ENCODE measurements at regions not wholly inside any gene's neighbourhood (a gene's known extent, or its start where the extent isn't known, plus 50 kb on each side); places are given as distances from the start of the nearest gene placed in this dataset.

DNA sequence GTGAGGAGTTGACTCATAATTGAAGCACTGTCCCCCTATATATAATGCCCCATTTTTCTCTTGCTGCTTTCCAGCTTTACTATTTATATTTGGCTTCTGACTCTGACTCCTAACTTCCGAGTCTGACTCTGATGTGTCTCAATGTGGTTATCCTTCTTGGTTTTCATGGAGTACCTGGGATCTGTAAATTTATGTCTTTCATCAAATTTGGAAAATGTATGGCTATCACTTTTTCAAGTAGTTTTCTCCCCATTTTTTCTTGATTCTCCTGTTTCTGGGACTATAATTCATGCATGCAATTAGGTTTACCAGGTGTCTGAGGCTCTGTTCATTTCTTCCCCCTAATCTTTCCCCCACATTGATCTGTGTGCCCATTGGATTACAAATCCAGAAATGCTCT, 156.8 kb upstream of the SFRP2 start:
- no peak for DNase-seq
- no peaks in the 10 kb centered on the region for H3K79me2 ChIP-seq (ENCODE audit: low read length)
- H3K36me3 ChIP-seq (ENCODE audit: insufficient read depth, low read length): no peaks in the 10 kb centered on the region
- H3K4me3 ChIP-seq (ENCODE audit: low read length): no peak overlapping the region
- H4K20me1 ChIP-seq (ENCODE audit: insufficient read depth, low read depth, low read length): no peaks in the 10 kb centered on the region
- H3K27ac ChIP-seq (ENCODE audit: low read length): no peak overlapping the region
- no peaks in the 10 kb centered on the region for H3K4me1 ChIP-seq (ENCODE audit: low read length)
- H3K4me2 ChIP-seq (ENCODE audit: low read depth, low read length, poor library complexity, severe bottlenecking): no peak overlapping the region
- H3K9ac ChIP-seq (ENCODE audit: low read length): no peak overlapping the region
- no peaks in the 10 kb centered on the region; the same call in 1 of the 2 replicates for H3K27me3 ChIP-seq (ENCODE audit: low read length)
- H3K9me2 ChIP-seq (replicated peaks; ENCODE audit: insufficient read depth, low read length): no peaks in the 10 kb centered on the region
- no peak overlapping the region for H2AFZ ChIP-seq (ENCODE audit: low read length)
- no peaks in the 10 kb centered on the region for H3K9me3 ChIP-seq (ENCODE audit: low read length)

DNA sequence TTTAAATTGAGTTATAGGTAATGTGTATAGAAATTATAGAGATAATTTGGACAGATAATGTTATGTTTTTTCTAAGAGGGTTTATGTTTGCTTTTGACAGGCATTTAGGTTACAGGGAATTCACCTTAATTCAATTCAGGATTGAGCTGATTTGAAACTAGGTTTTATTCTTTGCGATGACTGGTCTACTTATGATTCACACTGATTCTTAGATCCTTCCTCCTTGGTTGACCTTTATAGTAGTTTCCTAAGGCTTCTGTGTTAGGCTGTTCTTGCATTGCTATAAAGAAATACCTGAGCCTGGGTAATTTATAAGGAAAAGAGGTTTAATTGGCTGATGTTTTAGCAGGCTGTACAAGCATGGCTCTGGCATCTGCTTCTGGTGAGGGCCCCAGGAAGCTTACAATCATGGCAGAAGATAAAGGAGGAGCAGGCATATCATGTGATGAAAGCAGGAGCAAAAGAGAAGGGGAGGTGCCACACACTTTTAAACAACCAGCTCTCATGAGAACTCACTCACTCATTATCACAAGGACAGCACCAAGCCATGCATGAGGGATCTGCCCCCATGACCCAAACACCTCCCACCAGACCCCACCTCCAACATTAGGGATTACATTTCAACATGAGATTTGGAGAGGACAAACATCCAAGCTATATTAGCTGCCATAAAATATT, 155.0 kb upstream of the SFRP2 start:
- no peak overlapping the region for H3K9ac ChIP-seq (ENCODE audit: low read length)
- H3K4me1 ChIP-seq (ENCODE audit: low read length): no peaks in the 10 kb centered on the region
- no peak overlapping the region for H3K4me3 ChIP-seq (ENCODE audit: low read length)
- H4K20me1 ChIP-seq (ENCODE audit: insufficient read depth, low read depth, low read length): no peaks in the 10 kb centered on the region
- H3K27me3 ChIP-seq (ENCODE audit: low read length): no peaks in the 10 kb centered on the region; the same call in 1 of the 2 replicates
- H3K36me3 ChIP-seq (ENCODE audit: insufficient read depth, low read length): no peaks in the 10 kb centered on the region
- no peaks in the 10 kb centered on the region for H3K9me3 ChIP-seq (ENCODE audit: low read length)
- no peak overlapping the region for H3K4me2 ChIP-seq (ENCODE audit: low read depth, low read length, poor library complexity, severe bottlenecking)
- H3K9me2 ChIP-seq (replicated peaks; ENCODE audit: insufficient read depth, low read length): no peaks in the 10 kb centered on the region
- H3K27ac ChIP-seq (ENCODE audit: low read length): no peak overlapping the region
- no peak for DNase-seq
- no peaks in the 10 kb centered on the region for H3K79me2 ChIP-seq (ENCODE audit: low read length)
- no peak overlapping the region for H2AFZ ChIP-seq (ENCODE audit: low read length)

DNA sequence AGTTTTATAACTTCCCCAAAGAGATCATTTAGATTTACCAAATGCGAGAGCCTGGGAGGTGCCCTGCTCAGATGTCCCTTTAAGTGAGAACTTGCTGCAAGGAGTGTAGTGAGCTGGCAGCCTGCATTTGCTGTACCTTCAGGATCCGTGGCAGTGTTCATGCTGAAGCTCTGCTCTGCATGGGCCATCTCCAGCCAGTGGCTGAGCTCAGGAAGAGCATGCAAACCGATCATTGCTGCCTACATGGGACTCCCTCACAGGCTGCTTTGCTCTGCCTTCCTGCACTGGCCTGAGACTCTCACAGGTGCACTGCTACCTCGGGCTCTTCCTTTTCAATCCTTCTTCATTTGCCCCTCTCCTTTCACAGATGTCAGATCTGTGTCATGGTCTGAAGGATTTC, 152.0 kb upstream of the SFRP2 start:
- Histone ChIP-seq H3K4me1 (ENCODE audit: low read length) (no peaks in the 10 kb centered on the region), H3K27ac (ENCODE audit: low read length) (no peak overlapping the region), H3K9ac (ENCODE audit: low read length) (no peak overlapping the region), H3K36me3 (ENCODE audit: insufficient read depth, low read length) (no peaks in the 10 kb centered on the region), H3K79me2 (ENCODE audit: low read length) (no peaks in the 10 kb centered on the region), H3K4me3 (ENCODE audit: low read length) (no peak overlapping the region), H3K4me2 (ENCODE audit: low read depth, low read length, poor library complexity, severe bottlenecking) (no peak overlapping the region), H2AFZ (ENCODE audit: low read length) (no peak overlapping the region), H3K9me2 (replicated peaks; ENCODE audit: insufficient read depth, low read length) (no peaks in the 10 kb centered on the region), H3K9me3 (ENCODE audit: low read length) (no peaks in the 10 kb centered on the region), H4K20me1 (ENCODE audit: insufficient read depth, low read depth, low read length) (no peaks in the 10 kb centered on the region), H3K27me3 (ENCODE audit: low read length) (no peaks in the 10 kb centered on the region; the same call in 1 of the 2 replicates)
- DNase-seq: peak; percentile 61

DNA sequence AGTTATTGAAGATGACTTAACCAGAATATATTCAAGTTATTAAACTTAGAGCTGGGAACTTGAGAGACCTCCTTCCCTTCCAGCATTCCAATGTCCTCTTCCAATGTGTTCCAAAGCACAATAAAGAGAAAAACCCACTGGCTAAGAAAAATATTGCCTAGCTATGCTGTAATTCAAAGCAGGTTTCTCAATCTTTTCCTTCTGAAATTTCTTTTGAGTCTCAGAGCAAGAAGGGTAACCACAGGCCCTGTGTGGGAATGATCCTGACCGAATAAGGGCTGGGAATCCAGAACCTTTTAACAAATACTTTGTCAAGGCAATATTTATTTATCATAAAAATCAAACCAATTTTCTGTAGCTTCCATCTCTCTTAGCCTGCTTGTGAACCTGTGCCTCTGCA, 150.7 kb upstream of the SFRP2 start:
- Histone ChIP-seq H4K20me1 (ENCODE audit: insufficient read depth, low read depth, low read length) (no peaks in the 10 kb centered on the region), H3K36me3 (ENCODE audit: insufficient read depth, low read length) (no peaks in the 10 kb centered on the region), H3K4me2 (ENCODE audit: low read depth, low read length, poor library complexity, severe bottlenecking) (no peak overlapping the region), H3K4me1 (ENCODE audit: low read length) (no peaks in the 10 kb centered on the region), H2AFZ (ENCODE audit: low read length) (no peak overlapping the region), H3K79me2 (ENCODE audit: low read length) (no peaks in the 10 kb centered on the region), H3K27me3 (ENCODE audit: low read length) (no peaks in the 10 kb centered on the region; the same call in 1 of the 2 replicates), H3K9me2 (replicated peaks; ENCODE audit: insufficient read depth, low read length) (no peaks in the 10 kb centered on the region), H3K4me3 (ENCODE audit: low read length) (no peak overlapping the region), H3K9me3 (ENCODE audit: low read length) (no peaks in the 10 kb centered on the region), H3K27ac (ENCODE audit: low read length) (no peak overlapping the region), H3K9ac (ENCODE audit: low read length) (no peak overlapping the region)
- DNase-seq: no peak

DNA sequence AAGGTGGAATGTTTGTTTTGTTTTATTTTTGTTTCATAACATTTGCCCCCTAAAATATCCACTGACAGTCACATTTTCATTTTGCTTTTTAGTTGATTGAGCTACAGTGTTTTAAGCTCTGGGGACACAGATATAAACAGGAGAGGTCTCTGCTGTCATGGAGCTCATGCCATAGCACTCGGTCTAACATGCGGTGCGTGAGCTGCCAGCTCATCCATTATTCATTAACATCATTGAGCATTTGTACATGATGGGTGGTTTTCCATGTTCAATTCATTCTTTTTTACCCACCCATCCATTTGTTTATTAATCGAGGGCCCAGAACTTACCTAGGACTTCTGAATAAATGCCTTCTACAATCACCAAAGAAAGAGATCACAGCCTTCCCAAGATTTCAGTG, 150.1 kb upstream of the SFRP2 start:
- H3K27me3 ChIP-seq (ENCODE audit: low read length): no peaks in the 10 kb centered on the region; the same call in 1 of the 2 replicates
- H2AFZ ChIP-seq (ENCODE audit: low read length): no peak overlapping the region
- H3K79me2 ChIP-seq (ENCODE audit: low read length): no peaks in the 10 kb centered on the region
- H3K9ac ChIP-seq (ENCODE audit: low read length): no peak overlapping the region
- no peak overlapping the region for H3K4me2 ChIP-seq (ENCODE audit: low read depth, low read length, poor library complexity, severe bottlenecking)
- no peaks in the 10 kb centered on the region for H4K20me1 ChIP-seq (ENCODE audit: insufficient read depth, low read depth, low read length)
- no peaks in the 10 kb centered on the region for H3K36me3 ChIP-seq (ENCODE audit: insufficient read depth, low read length)
- no peaks in the 10 kb centered on the region for H3K9me3 ChIP-seq (ENCODE audit: low read length)
- no peak overlapping the region for H3K4me3 ChIP-seq (ENCODE audit: low read length)
- H3K27ac ChIP-seq (ENCODE audit: low read length): no peak overlapping the region
- no peaks in the 10 kb centered on the region for H3K4me1 ChIP-seq (ENCODE audit: low read length)
- H3K9me2 ChIP-seq (replicated peaks; ENCODE audit: insufficient read depth, low read length): no peaks in the 10 kb centered on the region
- no peak for DNase-seq

DNA sequence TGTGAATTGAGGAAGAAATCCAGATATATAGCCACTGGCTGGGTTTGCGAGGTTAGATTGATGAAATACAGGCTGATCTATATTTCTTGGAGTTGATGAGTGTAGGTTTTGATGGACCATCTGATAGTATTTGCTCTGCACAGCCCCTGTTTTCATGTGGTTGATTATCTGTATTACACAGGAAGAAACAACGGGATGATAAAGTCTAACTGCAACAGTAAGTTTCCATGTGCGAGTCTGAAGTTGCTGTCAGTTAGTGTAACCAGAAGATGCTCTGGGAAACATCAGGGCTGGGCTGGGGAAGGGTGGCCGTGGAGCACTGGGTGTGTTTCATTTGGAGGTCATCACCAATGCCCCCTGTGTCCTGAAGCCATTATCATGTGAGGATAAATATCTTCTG, 148.4 kb upstream of the SFRP2 start:
- Histone ChIP-seq H3K79me2 (ENCODE audit: low read length) (no peaks in the 10 kb centered on the region), H3K9me3 (ENCODE audit: low read length) (no peaks in the 10 kb centered on the region), H3K27ac (ENCODE audit: low read length) (no peak overlapping the region), H4K20me1 (ENCODE audit: insufficient read depth, low read depth, low read length) (no peaks in the 10 kb centered on the region), H3K27me3 (ENCODE audit: low read length) (no peaks in the 10 kb centered on the region; the same call in 1 of the 2 replicates), H3K9me2 (replicated peaks; ENCODE audit: insufficient read depth, low read length) (no peaks in the 10 kb centered on the region), H2AFZ (ENCODE audit: low read length) (no peak overlapping the region), H3K4me2 (ENCODE audit: low read depth, low read length, poor library complexity, severe bottlenecking) (no peak overlapping the region), H3K36me3 (ENCODE audit: insufficient read depth, low read length) (no peaks in the 10 kb centered on the region), H3K4me1 (ENCODE audit: low read length) (no peaks in the 10 kb centered on the region), H3K9ac (ENCODE audit: low read length) (no peak overlapping the region), H3K4me3 (ENCODE audit: low read length) (no peak overlapping the region)
- no peak for DNase-seq

DNA sequence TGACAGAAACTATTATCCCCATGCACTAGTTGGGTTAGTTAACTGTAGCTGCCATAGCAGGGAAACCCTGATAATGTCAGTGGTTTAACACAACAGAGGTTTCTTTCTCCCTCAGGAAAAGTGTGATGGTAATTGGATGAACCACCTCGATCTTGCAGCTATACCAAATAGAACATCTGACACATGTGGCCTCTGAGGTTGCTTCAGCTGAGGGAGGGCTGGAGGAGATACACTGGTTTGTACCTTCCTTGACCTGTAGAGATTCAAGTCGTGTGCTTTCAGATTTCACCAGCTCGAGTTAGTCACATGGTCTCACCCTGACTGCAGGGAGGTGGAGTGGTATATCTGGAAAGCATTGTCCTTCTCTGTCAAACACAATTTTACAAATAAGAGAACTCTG, 147.2 kb upstream of the SFRP2 start:
- Histone ChIP-seq H4K20me1 (ENCODE audit: insufficient read depth, low read depth, low read length) (no peaks in the 10 kb centered on the region), H3K4me1 (ENCODE audit: low read length) (peaks cover 7% of the 10 kb centered on the region), H3K9ac (ENCODE audit: low read length) (no peak overlapping the region), H3K4me3 (ENCODE audit: low read length) (no peak overlapping the region), H3K4me2 (ENCODE audit: low read depth, low read length, poor library complexity, severe bottlenecking) (no peak overlapping the region), H3K36me3 (ENCODE audit: insufficient read depth, low read length) (no peaks in the 10 kb centered on the region), H3K27me3 (ENCODE audit: low read length) (no peaks in the 10 kb centered on the region), H3K9me3 (ENCODE audit: low read length) (no peaks in the 10 kb centered on the region), H3K79me2 (ENCODE audit: low read length) (no peaks in the 10 kb centered on the region), H2AFZ (ENCODE audit: low read length) (no peak overlapping the region), H3K9me2 (replicated peaks; ENCODE audit: insufficient read depth, low read length) (no peaks in the 10 kb centered on the region), H3K27ac (ENCODE audit: low read length) (no peak overlapping the region)
- DNase-seq: no peak

DNA sequence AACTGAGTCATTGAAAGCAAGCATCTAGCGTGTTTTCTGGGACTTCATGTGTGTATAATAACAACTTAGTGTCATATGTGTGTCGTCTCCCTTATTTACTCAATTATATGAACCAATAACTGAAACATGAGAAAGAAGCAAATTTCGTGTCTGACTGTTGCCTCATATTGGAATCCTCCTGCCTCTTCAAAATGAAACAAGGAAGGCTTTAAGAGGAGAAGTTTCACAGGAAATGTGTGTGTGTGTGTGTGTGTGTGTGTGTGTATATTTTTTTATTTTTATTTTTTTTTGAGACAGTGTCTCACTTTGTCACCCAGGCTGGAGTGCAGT, 145.8 kb upstream of the SFRP2 start:
- Histone ChIP-seq H3K27ac (ENCODE audit: low read length) (no peak overlapping the region), H3K36me3 (ENCODE audit: insufficient read depth, low read length) (no peaks in the 10 kb centered on the region), H3K9me3 (ENCODE audit: low read length) (no peaks in the 10 kb centered on the region), H3K9ac (ENCODE audit: low read length) (no peak overlapping the region), H2AFZ (ENCODE audit: low read length) (peak overlapping the region; percentile 13; the same call in 1 of the 2 replicates), H3K9me2 (replicated peaks; ENCODE audit: insufficient read depth, low read length) (no peaks in the 10 kb centered on the region), H3K4me2 (ENCODE audit: low read depth, low read length, poor library complexity, severe bottlenecking) (peak overlapping the region; percentile 4), H3K79me2 (ENCODE audit: low read length) (no peaks in the 10 kb centered on the region), H3K4me1 (ENCODE audit: low read length) (peaks cover 7% of the 10 kb centered on the region), H3K4me3 (ENCODE audit: low read length) (no peak overlapping the region), H4K20me1 (ENCODE audit: insufficient read depth, low read depth, low read length) (no peaks in the 10 kb centered on the region), H3K27me3 (ENCODE audit: low read length) (no peaks in the 10 kb centered on the region)
- DNase-seq: no peak
